ENCODE measurements at regions not wholly inside any gene's neighbourhood (a gene's known extent, or its start where the extent isn't known, plus 50 kb on each side); places are given as distances from the start of the nearest gene placed in this dataset.

GRCh38 chr1:80341021-80341420 is 1334.5 kb upstream of the ADGRL4 start:
- Histone ChIP-seq H3K23me2 (ENCODE audit: low read depth, low read length) (no peaks in the 10 kb centered on the region), H4K8ac (ENCODE audit: extremely low read depth, insufficient read depth, low read length) (no peak overlapping the region), H3K4ac (replicated peaks; ENCODE audit: insufficient read length, low read depth, low read length) (no peak overlapping the region), H2BK12ac (ENCODE audit: low read depth, low read length) (no peak overlapping the region), H2AK5ac (ENCODE audit: low read depth, low read length) (no peak overlapping the region), H4K5ac (ENCODE audit: insufficient read length, low read depth, low read length) (no peak overlapping the region), H2BK5ac (ENCODE audit: low read depth, low read length) (no peak overlapping the region), H3K14ac (ENCODE audit: insufficient read length) (no peak overlapping the region), H4K20me1 (replicated peaks in 1 of 2; ENCODE audit: control insufficient read depth in 1 of 2, insufficient read depth in 2 of 2, low read length in 2 of 2) (no peaks in the 10 kb centered on the region), H3K27ac (ENCODE audit: low read depth, low read length) (no peak overlapping the region), H2BK20ac (ENCODE audit: low read length) (no peak overlapping the region), H3K4me1 (replicated peaks in 1 of 4; ENCODE audit: control insufficient read depth in 3 of 4, insufficient read depth in 4 of 4, low read length in 3 of 4) (no peaks in the 10 kb centered on the region), H3K18ac (ENCODE audit: extremely low read depth, low read length) (no peak overlapping the region), H3K79me1 (ENCODE audit: low read depth, low read length) (no peaks in the 10 kb centered on the region), H3K36me3 (ENCODE audit: control insufficient read depth in 2 of 4, insufficient read depth in 4 of 4, low read length in 3 of 4) (no peaks in the 10 kb centered on the region), H3K56ac (replicated peaks; ENCODE audit: insufficient read length, low read depth, low read length) (no peak overlapping the region), H3K4me2 (ENCODE audit: insufficient read depth in 1 of 2, low read depth in 2 of 2, low read length in 2 of 2) (no peak overlapping the region), H3K23ac (ENCODE audit: insufficient read length) (no peak overlapping the region), H4K91ac (replicated peaks; ENCODE audit: insufficient read length, low read length) (no peak overlapping the region), H3K4me3 (ENCODE audit: extremely low read depth in 1 of 4, insufficient read depth in 2 of 4, low read depth in 3 of 4, low read length in 4 of 4) (no peak overlapping the region), H2AFZ (ENCODE audit: low read length) (no peak overlapping the region), H3K27me3 (replicated peaks in 1 of 4; ENCODE audit: control insufficient read depth in 3 of 4, extremely low read depth in 1 of 4, insufficient read depth in 3 of 4, low read length in 3 of 4) (no peaks in the 10 kb centered on the region), H3K79me2 (ENCODE audit: control insufficient read depth in 1 of 2, insufficient read depth in 2 of 2, low read length in 2 of 2) (no peaks in the 10 kb centered on the region), H2BK120ac (replicated peaks; ENCODE audit: low read depth, low read length) (no peak overlapping the region), H3K9me3 (ENCODE audit: insufficient read depth in 2 of 2, low read depth in 1 of 2, low read length in 1 of 2) (no peaks in the 10 kb centered on the region), H2BK15ac (ENCODE audit: low read length) (no peak overlapping the region), H3K9ac (replicated peaks in 1 of 4; ENCODE audit: extremely low read depth in 1 of 4, low read depth in 3 of 4, low read length in 3 of 4) (no peak overlapping the region)
- DNase-seq (ENCODE audit: low read depth in 1 of 2, low spot score in 2 of 2), result no peak
- FAIRE-seq, result no peak
- WGBS, 2 experiments (ENCODE audit: extremely low coverage in 1 of 2, insufficient coverage in 1 of 2, insufficient read length in 1 of 2, insufficient replicate concordance in 2 of 2, low coverage in 1 of 2, low lambda C conversion rate in 2 of 2, missing lambda C conversion rate in 1 of 2), result 79 to 100% methylated on average over 1 to 3 of the region's 3 CpGs
- ChIA-PET POLR2A (ENCODE audit: partially characterized antibody) (no interaction called here), CTCF (ENCODE audit: partially characterized antibody) (no interaction called here)
- TF ChIP-seq KDM5A (IDR thresholded peaks at IDR 0.05; ENCODE audit: low read length), result no peak

Measured in H1 (cell line).